Activated T-helper 2 cell treated with anti-CD3 and anti-CD28 coated beads, Interferon-gamma antibody, Interleukin-2, Interleukin-4, amounts not matched to agents 10 μg/mL and 5 μg/mL and 100 μg/mL, durations not matched to agents 14 hours and 24 hours and 36 hours (primary cell): ENCODE measurements at regions not wholly inside any gene's neighbourhood (a gene's known extent, or its start where the extent isn't known, plus 50 kb on each side); places are given as distances from the start of the nearest gene placed in this dataset.

Experiments used
- DNase-seq: peaks from one replicate; pipeline ENCODE4 v3.0.0; 2021; ENCODE audit warnings: low spot score
- H3K27ac Mint-ChIP-seq: one replicate; pipeline ENCODE4 v1.8.0; 2021; ENCODE audit warnings: mixed read lengths
- H3K27me3 Mint-ChIP-seq: one replicate; pipeline ENCODE4 v1.8.0; 2021; ENCODE audit warnings: low read depth, mixed read lengths
- H3K36me3 Mint-ChIP-seq: one replicate; pipeline ENCODE4 v1.8.0; 2021; ENCODE audit warnings: low read depth, mixed read lengths
- H3K4me1 Mint-ChIP-seq: one replicate; pipeline ENCODE4 v1.8.0; 2021; ENCODE audit warnings: low read depth, mixed read lengths
- H3K4me3 Mint-ChIP-seq: one replicate; pipeline ENCODE4 v1.8.0; 2021; ENCODE audit warnings: low read depth, mild to moderate bottlenecking, moderate library complexity, mixed read lengths
- H3K9me3 Mint-ChIP-seq: one replicate; pipeline ENCODE4 v1.8.0; 2021; ENCODE audit warnings: mixed read lengths
- intact Hi-C: fragments of 100-400 bp; cut with micrococcal nuclease; formaldehyde crosslinking; loops from one replicate; pipeline ENCODE4 v1.15.1; 2023

- Mint-ChIP-seq H3K27ac (no peak overlapping the region), H3K4me3 (no peak overlapping the region), H3K27me3 (peaks cover 42% of the 10 kb centered on the region), H3K9me3 (peaks cover 5% of the 10 kb centered on the region), H3K4me1 (peaks cover 30% of the 10 kb centered on the region), H3K36me3 (peaks cover 5% of the 10 kb centered on the region)
- no peak for DNase-seq
- intact Hi-C loops: loop anchor here (5.0 kb wide), 1 partner anchor 197 kb away; no protein-coding TSS in a partner anchor
Observed at GRCh38 chr15:95304947-95305400, 1025.5 kb upstream of the NR2F2 start.

DNA sequence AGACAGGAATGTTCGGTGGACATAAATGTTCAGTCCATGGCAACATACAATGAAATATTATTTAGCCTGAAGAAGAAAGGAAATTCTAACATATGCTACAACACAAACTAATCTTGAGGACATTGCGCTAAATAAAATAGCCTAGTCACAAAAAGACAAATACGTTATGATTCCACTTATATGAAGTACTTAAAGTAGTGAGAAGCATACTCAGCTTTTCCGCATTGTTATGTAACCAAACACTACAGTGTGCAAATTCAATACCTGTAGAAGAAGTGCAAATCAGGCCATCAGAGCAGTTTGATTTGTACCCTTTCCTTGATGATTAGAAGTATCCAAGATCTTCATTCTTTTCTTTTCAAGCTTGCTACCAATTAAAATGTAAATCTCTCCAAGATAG, 1023.4 kb upstream of the NR2F2 start:
- Mint-ChIP-seq H3K36me3 (no peaks in the 10 kb centered on the region), H3K4me1 (peaks cover 19% of the 10 kb centered on the region), H3K9me3 (no peaks in the 10 kb centered on the region), H3K4me3 (no peak overlapping the region), H3K27ac (no peak overlapping the region), H3K27me3 (peaks cover 52% of the 10 kb centered on the region)
- intact Hi-C loops: no loop called here
- DNase-seq: no peak

- Mint-ChIP-seq H3K4me3 (no peak overlapping the region), H3K27me3 (peaks cover 14% of the 10 kb centered on the region), H3K4me1 (no peaks in the 10 kb centered on the region), H3K36me3 (no peaks in the 10 kb centered on the region), H3K27ac (no peak overlapping the region), H3K9me3 (peaks cover 7% of the 10 kb centered on the region)
- intact Hi-C loops: no loop called here
- no peak for DNase-seq
Observed at GRCh38 chr15:95319242-95319641, 1011.3 kb upstream of the NR2F2 start.

- peaks cover 35% of the 10 kb centered on the region for H3K27me3 Mint-ChIP-seq
- H3K9me3 Mint-ChIP-seq: no peaks in the 10 kb centered on the region
- no peaks in the 10 kb centered on the region for H3K36me3 Mint-ChIP-seq
- H3K27ac Mint-ChIP-seq: no peak overlapping the region
- H3K4me3 Mint-ChIP-seq: no peak overlapping the region
- H3K4me1 Mint-ChIP-seq: no peaks in the 10 kb centered on the region
- no peak for DNase-seq
- intact Hi-C loops: no loop called here
Observed at GRCh38 chr15:95323796-95324195, 1006.7 kb upstream of the NR2F2 start.

GRCh38 chr15:95324656-95325055, 1005.8 kb upstream of the NR2F2 start:
- peaks cover 41% of the 10 kb centered on the region for H3K27me3 Mint-ChIP-seq
- H3K4me1 Mint-ChIP-seq: no peaks in the 10 kb centered on the region
- H3K36me3 Mint-ChIP-seq: no peaks in the 10 kb centered on the region
- H3K27ac Mint-ChIP-seq: no peak overlapping the region
- DNase-seq: no peak
- no peak overlapping the region for H3K4me3 Mint-ChIP-seq
- intact Hi-C loops: no loop called here
- H3K9me3 Mint-ChIP-seq: no peaks in the 10 kb centered on the region

DNA sequence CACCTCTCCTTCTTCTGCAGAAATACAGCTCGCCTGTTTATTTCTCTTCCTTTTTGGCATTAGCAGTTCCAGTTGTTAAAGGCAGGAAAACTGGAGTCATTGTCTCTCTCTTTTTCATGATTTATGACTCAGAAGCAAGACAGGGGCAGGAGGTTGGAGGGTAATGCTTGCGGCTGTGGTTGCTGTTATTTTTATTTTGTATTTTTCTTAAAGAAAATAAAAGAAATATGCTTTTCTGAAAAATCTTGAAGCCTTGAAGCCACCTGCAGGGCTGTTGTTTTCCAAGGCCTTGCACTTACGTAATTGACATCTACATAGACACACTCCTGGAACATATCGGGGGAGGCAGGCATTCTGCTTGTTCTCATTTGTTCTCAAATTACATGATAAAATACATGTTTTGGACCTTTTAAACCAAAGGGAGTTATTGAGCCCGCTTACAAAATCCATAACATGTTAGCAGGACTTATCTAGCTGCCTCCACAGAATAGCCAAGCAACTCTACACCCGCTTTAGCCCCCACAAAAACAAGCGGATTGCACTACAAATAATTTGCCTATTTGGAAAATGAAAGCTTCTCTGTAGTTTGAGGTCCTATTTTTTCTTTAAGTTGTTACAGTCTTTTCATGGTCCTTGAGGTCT, 1004.6 kb upstream of the NR2F2 start:
- peaks cover 41% of the 10 kb centered on the region for H3K27me3 Mint-ChIP-seq
- DNase-seq: no peak
- H3K4me3 Mint-ChIP-seq: no peak overlapping the region
- no peaks in the 10 kb centered on the region for H3K4me1 Mint-ChIP-seq
- H3K27ac Mint-ChIP-seq: no peak overlapping the region
- H3K9me3 Mint-ChIP-seq: no peaks in the 10 kb centered on the region
- H3K36me3 Mint-ChIP-seq: no peaks in the 10 kb centered on the region
- intact Hi-C loops: no loop called here

GRCh38 chr15:95326431-95327182, 1003.9 kb upstream of the NR2F2 start:
- intact Hi-C loops: no loop called here
- Mint-ChIP-seq H3K9me3 (no peaks in the 10 kb centered on the region), H3K27ac (no peak overlapping the region), H3K4me3 (no peak overlapping the region), H3K4me1 (no peaks in the 10 kb centered on the region), H3K27me3 (peaks cover 38% of the 10 kb centered on the region), H3K36me3 (no peaks in the 10 kb centered on the region)
- DNase-seq: no peak

DNA sequence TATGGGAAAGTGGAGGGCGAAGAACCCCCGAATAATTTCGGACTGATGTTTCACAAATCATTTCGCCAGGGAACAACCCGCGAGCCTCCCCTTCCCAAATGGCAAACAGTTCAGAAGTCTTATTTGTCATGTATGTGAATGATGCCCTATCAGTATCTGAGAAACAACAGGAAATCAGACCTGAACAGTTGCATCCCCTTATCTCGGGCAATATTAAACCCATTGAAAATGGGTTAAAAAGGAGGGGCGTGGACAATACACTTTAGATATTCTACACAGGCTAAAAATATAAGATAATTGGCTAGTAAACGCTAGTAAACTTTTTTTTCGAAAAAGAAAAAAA, 1003.3 kb upstream of the NR2F2 start:
- H3K4me1 Mint-ChIP-seq: no peaks in the 10 kb centered on the region
- H3K4me3 Mint-ChIP-seq: no peak overlapping the region
- DNase-seq: no peak
- no peaks in the 10 kb centered on the region for H3K9me3 Mint-ChIP-seq
- no peak overlapping the region for H3K27ac Mint-ChIP-seq
- intact Hi-C loops: no loop called here
- peaks cover 36% of the 10 kb centered on the region for H3K27me3 Mint-ChIP-seq
- no peaks in the 10 kb centered on the region for H3K36me3 Mint-ChIP-seq

- H3K36me3 Mint-ChIP-seq: no peaks in the 10 kb centered on the region
- H3K4me3 Mint-ChIP-seq: no peak overlapping the region
- H3K27me3 Mint-ChIP-seq: peaks cover 36% of the 10 kb centered on the region
- H3K27ac Mint-ChIP-seq: no peak overlapping the region
- H3K4me1 Mint-ChIP-seq: no peaks in the 10 kb centered on the region
- intact Hi-C loops: no loop called here
- no peak for DNase-seq
- no peaks in the 10 kb centered on the region for H3K9me3 Mint-ChIP-seq
Observed at GRCh38 chr15:95327661-95328060, 1002.8 kb upstream of the NR2F2 start.

GRCh38 chr15:95328559-95328958, 1001.9 kb upstream of the NR2F2 start:
- Mint-ChIP-seq H3K36me3 (no peaks in the 10 kb centered on the region), H3K9me3 (no peaks in the 10 kb centered on the region), H3K27ac (no peak overlapping the region), H3K27me3 (peaks cover 34% of the 10 kb centered on the region), H3K4me1 (no peaks in the 10 kb centered on the region), H3K4me3 (no peak overlapping the region)
- intact Hi-C loops: no loop called here
- DNase-seq: no peak

GRCh38 chr15:95329362-95329761, 1001.1 kb upstream of the NR2F2 start:
- no peaks in the 10 kb centered on the region for H3K36me3 Mint-ChIP-seq
- H3K9me3 Mint-ChIP-seq: no peaks in the 10 kb centered on the region
- no peaks in the 10 kb centered on the region for H3K4me1 Mint-ChIP-seq
- intact Hi-C loops: no loop called here
- H3K4me3 Mint-ChIP-seq: no peak overlapping the region
- no peak for DNase-seq
- no peak overlapping the region for H3K27ac Mint-ChIP-seq
- peaks cover 33% of the 10 kb centered on the region for H3K27me3 Mint-ChIP-seq

DNA sequence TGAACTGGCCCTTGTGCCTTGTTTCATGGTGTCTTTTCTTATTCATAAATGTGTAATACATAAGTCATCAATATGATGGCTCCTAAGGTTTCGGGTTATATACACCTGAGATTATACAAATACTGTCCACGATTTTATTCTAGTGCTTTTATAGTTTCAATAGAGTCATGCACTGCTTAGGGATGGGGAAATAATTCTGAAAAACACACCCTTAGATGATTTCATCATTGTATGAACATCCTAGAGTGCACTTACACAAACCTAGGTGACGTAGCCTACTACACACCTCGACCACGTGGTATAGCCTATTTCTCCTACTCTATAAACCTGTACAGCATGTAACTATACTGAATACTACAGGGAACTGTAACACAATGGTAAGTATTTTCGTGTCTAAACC, 988.8 kb upstream of the NR2F2 start:
- intact Hi-C loops: no loop called here
- Mint-ChIP-seq H3K4me1 (no peaks in the 10 kb centered on the region), H3K4me3 (no peak overlapping the region), H3K27me3 (peaks cover 3% of the 10 kb centered on the region), H3K27ac (no peak overlapping the region), H3K36me3 (no peaks in the 10 kb centered on the region), H3K9me3 (no peaks in the 10 kb centered on the region)
- DNase-seq: no peak

- DNase-seq: no peak
- intact Hi-C loops: no loop called here
- no peak overlapping the region for H3K27ac Mint-ChIP-seq
- peaks cover 4% of the 10 kb centered on the region for H3K27me3 Mint-ChIP-seq
- H3K36me3 Mint-ChIP-seq: no peaks in the 10 kb centered on the region
- no peaks in the 10 kb centered on the region for H3K4me1 Mint-ChIP-seq
- H3K4me3 Mint-ChIP-seq: no peak overlapping the region
- H3K9me3 Mint-ChIP-seq: no peaks in the 10 kb centered on the region
Observed at GRCh38 chr15:95345867-95346266, 984.6 kb upstream of the NR2F2 start.
